ENCODE measurements at regions not wholly inside any gene's neighbourhood (a gene's known extent, or its start where the extent isn't known, plus 50 kb on each side); places are given as distances from the start of the nearest gene placed in this dataset.

- TF ChIP-seq POLR2A (IDR thresholded peaks at IDR 0.05): no peak
- TF ChIP-seq, protein P1, sequence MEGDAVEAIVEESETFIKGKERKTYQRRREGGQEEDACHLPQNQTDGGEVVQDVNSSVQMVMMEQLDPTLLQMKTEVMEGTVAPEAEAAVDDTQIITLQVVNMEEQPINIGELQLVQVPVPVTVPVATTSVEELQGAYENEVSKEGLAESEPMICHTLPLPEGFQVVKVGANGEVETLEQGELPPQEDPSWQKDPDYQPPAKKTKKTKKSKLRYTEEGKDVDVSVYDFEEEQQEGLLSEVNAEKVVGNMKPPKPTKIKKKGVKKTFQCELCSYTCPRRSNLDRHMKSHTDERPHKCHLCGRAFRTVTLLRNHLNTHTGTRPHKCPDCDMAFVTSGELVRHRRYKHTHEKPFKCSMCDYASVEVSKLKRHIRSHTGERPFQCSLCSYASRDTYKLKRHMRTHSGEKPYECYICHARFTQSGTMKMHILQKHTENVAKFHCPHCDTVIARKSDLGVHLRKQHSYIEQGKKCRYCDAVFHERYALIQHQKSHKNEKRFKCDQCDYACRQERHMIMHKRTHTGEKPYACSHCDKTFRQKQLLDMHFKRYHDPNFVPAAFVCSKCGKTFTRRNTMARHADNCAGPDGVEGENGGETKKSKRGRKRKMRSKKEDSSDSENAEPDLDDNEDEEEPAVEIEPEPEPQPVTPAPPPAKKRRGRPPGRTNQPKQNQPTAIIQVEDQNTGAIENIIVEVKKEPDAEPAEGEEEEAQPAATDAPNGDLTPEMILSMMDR (IDR thresholded peaks at IDR 0.05): no peak
Observed at GRCh38 chr6:103269581-103269980, 1590.1 kb downstream of the HACE1 start.
